COLO668 (cell line): ENCODE measurements at regions not wholly inside any gene's neighbourhood (a gene's known extent, or its start where the extent isn't known, plus 50 kb on each side); places are given as distances from the start of the nearest gene placed in this dataset.
"Not testable (repeated sequence)": the region's sequence is repeated elsewhere in the genome, so short reads cannot be mapped to it uniquely, and the experiment has no call there.

ENCODE experiments used
- DNase-seq: peaks from one replicate; lab custom pipeline; 2025; ENCODE audit not compliant: unreplicated experiment; lab: John Stamatoyannopoulos, UW

DNA sequence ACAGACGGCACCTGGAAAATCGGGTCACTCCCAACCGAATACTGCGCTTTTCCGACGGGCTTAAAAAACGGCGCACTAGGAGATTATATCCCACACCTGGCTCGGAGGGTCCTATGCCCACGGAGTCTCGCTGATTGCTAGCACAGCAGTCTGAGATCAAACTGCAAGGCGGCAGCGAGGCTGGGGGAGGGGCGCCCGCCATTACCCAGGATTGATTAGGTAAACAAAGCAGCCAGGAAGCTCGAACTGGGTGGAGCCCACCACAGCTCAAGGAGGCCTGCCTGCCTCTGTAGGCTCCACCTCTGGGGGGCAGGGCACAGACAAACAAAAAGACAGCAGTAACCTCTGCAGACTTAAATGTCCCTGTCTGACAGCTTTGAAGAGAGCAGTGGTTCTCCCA lies 64.5 kb downstream of the SLC30A10 start:
- DNase-seq, result not testable (repeated sequence)

DNA sequence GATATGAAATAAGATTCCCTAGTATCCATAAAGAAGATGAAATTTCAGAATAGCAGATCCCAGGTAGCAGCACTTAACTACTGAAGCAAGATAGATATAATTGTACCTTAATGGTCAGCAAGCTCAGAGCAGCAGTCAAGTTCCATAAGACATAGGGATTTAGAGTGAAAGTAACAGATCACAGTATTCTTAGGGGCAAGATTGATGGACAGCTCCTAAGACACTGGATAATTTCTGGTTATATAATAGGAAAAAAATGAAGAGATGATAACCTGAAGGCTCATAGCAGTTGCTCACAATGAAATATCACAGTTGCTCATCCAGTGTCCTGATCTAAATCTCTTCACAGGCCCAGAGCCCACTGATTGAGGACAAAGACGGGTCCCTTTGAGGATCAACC lies 66.0 kb downstream of the SLC30A10 start:
- DNase-seq, result no peak

DNA sequence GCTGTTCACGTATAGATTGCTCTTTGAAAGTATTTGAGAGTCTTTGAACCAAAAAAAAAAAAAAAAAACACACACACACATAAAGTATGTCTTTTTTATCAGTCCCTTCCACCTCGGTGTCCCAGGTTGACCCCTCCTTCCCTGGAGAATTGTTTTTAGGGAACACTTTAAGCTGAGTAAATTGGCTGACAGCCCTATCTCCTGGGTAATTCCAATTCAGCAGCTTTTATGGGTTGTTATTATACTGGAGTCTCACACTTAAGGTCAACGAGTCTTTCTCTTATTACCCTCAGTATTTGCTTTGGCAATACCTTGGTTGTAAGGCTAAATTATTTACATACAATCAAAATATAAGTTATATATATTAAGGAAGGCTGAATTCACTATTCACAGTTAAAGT lies 69.4 kb downstream of the SLC30A10 start:
- DNase-seq, result no peak

GRCh38 chr1:219847215-219847855 lies 81.0 kb downstream of the SLC30A10 start:
- DNase-seq, result no peak

DNA sequence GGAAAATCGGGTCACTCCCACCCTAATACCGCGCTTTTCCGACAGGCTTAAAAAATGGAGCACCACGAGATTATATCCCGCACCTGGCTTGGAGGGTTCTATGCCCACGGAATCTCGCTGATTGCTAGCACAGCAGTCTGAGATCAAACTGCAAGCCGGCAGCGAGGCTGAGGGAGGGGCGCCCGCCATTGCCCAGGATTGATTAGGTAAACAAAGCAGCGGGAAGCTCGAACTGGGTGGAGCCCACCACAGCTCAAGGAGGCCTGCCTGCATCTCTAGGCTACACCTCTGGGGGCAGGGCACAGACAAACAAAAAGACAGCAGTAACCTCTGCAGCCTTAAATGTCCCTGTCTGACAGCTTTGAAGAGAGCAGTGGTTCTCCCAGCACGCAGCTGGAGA lies 88.8 kb downstream of the SLC30A10 start:
- not testable (repeated sequence) for DNase-seq

DNA sequence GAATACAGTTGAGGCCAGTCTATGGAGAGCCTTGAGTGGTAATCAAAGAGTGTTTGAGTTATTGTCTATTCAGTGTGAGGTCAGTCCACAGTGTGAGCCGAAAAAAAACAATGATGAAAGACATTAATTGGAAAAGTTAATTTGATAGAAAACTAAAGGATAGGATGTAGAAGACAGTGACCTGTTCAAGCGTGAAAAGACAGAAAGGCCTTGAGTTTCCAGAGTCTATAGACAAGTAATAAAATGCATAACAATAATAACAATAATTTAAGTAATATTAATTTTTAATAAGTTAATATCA lies 90.4 kb downstream of the SLC30A10 start:
- no peak for DNase-seq

DNA sequence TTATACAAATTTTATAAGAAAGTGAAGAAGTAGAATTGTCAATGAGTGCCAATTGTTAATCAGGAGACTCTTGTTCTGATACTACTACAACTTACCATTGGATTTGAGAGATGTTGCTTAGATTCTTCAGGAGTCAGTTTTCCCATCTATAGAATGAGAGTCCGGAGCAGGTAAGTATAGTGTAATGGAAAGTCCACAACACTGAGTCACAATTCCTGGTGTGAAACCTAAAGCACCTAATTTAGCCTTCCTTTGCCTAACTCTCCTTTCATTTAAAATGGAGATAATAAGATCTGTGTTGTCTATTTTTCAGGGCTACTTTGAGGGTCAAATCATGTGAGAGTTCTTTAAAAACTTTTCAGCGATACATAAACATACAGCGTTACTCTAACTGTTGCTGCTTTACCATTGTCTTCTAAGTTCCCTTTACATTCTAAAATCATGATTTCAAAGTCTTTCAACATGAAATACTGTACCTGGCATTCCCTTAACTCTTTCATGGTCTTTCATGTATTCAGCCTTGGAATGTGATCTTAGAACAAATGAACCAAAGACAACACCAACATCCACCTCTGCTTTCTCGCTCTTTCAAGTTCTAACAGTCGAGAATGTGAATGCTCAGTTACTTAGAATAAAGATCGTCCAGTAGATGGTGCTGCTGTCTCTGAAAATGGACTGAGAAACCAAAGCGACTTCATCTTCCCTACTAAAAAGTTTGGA lies 90.9 kb downstream of the SLC30A10 start:
- DNase-seq, result peak; percentile 19

DNA sequence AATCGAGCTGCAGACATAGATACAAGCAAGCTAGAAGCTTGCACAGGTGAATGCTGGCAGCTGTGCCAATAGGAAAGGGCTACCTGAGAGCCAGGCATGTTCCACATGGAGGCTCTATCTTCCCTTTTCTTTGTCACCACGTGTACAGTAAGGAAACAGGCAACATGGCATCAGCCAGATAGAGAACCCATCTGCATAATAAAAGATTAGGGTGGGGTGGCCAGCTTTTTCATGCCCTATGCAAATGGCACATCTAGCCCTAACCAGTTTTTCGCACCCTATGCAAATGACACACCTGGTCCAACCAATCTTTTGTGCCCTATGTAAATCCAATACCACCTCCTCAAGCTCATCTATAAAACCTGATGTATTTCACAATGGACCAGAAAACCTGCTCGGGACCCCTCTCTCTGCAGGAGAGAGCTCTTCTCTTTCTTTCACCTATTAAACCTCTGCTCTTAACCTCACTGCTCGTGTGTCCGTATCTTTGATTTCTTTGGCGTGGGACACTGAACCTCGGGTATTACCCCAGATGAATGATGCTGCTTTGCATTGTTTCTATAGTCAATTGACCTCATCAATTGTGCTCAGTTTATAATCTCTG lies 93.9 kb downstream of the SLC30A10 start:
- DNase-seq, result no peak

GRCh38 chr1:219833214-219833815 lies 95.0 kb downstream of the SLC30A10 start:
- DNase-seq, result no peak

DNA sequence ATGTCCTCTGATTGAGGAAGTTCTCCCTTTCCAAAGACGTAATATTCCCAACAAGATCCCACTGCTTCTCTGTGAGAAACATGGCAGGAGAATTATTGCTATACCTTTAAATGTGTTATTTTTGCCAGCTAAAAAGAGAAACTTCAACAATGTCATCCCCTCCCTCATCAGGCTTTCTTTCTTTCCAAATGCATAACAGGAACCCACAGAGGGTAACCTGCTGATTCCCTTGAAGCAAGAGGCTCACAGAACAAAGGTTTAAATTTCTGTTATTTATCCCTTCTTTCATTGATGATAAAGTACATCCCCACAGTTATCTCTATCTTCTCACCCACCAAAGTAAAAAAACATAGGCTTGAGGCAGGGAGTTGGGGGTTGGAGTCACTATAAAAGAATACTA lies 102.1 kb downstream of the SLC30A10 start:
- no peak for DNase-seq

GRCh38 chr1:219825355-219825754 lies 103.0 kb downstream of the SLC30A10 start:
- no peak for DNase-seq

- no peak for DNase-seq
Observed at GRCh38 chr1:219824338-219824737, 104.0 kb downstream of the SLC30A10 start.

DNA sequence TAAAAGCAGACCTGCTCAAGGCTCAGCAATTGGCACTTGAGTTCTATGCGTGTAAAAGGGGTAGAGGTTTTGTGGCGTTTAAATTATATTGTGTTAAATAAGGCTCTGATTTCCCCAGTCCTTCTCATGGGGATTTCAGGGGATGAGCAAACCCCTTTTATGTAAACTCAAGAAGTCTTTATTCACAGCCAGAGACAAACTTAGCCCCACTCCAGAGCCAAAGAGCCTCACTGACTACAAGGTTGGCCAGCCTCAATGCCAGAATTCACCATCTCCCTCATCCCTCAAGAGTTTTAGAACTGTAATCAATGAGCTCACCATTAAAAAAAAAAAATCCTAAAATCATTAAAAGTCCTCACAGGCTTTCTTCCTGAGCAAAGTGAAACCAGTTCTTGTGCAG lies 107.8 kb downstream of the SLC30A10 start:
- DNase-seq, result no peak

DNA sequence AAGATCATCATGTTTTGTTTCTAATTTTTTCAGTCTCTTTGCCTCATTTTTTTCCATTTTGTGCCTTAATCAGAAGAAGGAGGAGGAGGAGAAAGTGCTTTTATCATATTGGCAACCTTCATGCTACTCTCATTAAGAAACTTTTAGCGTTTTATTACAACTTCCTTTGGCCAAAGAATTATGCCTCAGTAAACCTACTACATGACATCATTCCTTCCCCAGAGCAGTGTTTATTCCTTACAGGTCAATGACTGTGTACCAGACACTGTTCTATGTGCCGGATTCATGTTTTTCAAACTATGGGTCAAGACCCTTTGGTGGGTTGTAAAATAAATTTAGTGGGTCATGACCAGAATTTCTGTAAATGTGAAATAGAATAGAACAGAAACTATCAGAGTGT lies 110.4 kb downstream of the SLC30A10 start:
- DNase-seq, result no peak

- no peak for DNase-seq
Observed at GRCh38 chr1:219813294-219813693, 115.1 kb downstream of the SLC30A10 start.

- DNase-seq, result peak; percentile 19
Observed at GRCh38 chr1:219812491-219813203, 115.7 kb downstream of the SLC30A10 start.

DNA sequence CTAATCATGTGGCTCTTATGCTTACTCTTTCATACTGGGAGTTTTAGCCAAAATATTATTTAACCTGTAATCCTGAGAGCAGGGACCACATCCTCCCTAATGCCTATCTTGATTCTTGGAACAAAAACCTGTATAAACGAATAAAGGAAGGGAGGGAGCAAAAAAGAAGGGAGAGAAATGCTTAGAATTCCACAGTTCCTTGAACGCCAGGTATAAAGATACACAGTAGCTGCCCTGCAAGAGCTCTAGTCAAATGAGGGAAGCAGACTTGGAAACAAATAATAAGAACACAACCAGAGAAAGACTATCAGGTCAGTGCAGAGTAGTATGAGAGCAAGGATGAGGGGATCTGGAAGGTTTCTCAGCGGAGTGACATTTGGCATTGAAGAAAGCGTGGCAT lies 116.3 kb downstream of the SLC30A10 start:
- DNase-seq, result no peak

DNA sequence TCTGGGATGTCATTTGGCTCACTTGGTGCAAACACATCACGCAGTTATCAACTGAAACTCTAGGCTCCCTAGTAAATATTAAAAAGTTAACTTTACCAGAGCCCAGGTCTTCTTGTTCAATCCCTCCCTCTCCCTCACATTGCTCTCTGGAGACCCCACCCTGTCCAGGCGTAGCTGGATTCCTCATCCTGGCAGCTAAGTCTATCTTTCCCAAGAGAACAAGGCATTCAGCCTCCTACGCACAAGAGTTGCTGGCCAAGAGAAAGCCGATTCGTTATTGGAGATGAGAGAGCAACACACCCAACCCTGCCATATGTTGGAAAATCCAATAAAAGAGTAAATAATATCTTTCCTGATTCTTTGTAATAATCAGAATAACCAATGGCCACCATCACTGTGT lies 117.9 kb downstream of the SLC30A10 start:
- no peak for DNase-seq

DNA sequence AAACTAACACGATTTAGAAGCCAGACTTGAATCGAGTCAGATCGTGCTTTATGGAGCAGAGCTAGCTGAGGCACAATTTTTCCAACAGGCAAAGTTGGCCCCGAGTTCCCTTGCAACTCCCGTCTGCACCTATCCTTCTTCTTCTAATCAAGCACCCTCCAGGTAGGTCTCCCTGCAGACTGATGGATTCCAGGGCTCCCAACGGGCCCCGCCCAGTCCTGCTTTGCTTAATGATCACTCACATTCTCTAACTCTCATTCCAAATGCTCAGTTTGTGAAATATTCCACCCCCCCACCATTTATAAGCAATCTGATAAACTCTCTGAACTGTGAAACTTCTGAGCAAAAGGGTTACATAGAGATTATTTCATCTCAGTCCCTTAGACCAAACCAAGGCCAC lies 119.6 kb downstream of the SLC30A10 start:
- no peak for DNase-seq

DNA sequence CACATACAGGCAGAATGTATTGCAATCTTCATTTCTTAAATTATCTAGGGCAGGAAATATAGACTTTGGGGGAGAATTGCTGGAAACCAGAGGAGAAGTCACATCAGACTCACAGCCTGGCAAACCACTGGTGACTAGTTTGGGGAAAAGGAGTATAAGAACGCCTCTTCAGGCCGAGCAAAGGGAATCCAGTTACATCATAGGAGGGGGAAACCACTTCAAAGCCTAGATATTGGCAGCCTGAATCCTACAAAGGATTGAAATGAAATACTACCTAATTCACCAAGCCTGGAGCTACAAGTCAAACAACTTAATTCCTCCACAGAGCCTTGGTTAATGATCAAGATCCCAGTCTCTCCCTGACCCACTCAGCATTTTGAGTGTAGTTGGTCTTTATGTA lies 121.7 kb downstream of the SLC30A10 start:
- DNase-seq, result no peak

DNA sequence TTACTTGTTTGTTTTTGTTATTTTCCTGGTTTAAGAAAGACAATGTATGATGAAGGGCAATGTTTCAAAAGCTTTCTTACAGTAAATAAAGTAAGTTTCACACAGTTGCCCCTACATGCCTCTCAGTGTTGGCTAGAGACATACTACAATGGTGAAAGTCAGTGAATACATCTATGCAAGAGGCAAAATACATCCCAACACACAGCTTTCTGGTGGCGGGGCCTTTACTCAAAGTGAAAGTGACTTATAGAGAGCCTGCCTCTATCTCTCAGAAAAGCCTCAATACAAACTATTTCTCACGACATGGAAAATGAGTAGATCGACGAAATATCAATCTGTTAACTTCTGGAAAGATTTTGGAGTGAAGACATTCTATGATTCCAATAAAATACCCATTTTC lies 122.3 kb downstream of the SLC30A10 start:
- DNase-seq, result no peak

DNA sequence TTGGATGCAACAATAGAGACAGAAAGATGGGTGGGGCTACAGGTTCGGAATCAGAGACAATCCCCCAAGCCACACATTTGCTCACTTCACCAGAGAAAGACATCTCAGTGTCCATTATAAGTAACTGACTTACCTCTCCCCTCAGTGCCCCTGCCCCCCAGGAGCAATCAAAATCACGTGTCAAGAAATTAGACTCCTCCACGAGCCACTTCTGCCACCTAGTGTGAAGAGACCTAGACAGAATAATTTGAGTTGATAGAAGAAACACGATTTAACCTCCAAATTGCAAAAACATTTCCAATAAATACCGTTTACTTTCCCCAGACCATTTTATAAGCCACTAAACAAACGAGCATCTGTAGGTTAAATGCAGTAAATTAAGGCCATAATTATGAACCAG lies 123.2 kb downstream of the SLC30A10 start:
- DNase-seq, result no peak
